Stimulated activated naive CD4-positive, alpha-beta T cell treated with Interleukin-2 at 50 U/mL for 16 hours (primary cell): ENCODE measurements at regions not wholly inside any gene's neighbourhood (a gene's known extent, or its start where the extent isn't known, plus 50 kb on each side); places are given as distances from the start of the nearest gene placed in this dataset.

Source experiments
- DNase-seq: peaks from one replicate; lab custom pipeline; 2025; lab: John Stamatoyannopoulos, UW

DNA sequence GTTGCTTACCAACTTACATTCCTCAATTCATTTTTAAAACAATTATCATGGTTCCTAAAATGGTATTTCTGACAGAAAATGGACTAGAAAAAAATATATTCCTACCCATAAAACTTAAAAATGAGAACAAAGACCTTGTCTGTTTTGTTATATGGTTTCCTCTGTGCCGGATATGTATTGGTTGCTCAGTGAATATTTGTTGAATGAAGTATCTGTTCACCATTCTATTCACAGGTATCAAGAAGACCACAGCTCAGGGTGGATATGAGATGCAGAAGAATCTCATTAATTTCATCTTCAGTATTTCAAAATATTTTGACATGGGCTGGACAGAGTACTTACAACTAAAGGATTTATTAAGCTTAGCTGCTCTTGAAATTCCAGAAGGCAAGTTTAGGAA, 58.1 kb downstream of the TUSC7 start:
- DNase-seq, result no peak

DNA sequence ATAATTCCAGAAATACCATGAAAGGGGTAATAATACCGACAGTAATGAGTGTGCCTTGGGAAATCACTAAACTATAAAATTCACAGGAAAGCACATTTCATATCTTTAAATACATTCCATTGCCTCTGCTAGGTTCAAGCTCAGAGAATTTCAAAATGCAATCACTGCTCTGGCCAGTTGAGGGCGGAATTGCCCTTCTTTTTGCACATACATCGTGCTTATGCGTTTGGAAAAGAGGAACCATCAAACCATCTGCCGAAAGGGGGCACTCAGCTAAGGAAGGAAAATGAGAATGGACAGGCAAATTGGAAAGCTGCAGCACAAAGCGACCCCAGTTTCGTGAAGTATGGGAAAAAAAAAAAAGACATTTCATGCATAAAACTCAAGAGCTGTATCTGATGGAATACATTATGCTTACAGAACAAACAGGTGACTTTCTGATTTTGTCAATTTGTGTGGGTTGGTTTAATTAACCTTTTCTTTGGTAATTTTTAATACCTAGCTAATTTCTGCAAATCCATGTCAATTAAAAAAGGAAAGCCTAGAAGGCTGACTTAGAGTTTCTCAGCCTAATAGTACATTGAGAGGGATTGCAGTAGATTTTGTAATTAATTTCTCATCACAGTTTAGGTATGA, 61.4 kb downstream of the TUSC7 start:
- DNase-seq, result no peak

DNA sequence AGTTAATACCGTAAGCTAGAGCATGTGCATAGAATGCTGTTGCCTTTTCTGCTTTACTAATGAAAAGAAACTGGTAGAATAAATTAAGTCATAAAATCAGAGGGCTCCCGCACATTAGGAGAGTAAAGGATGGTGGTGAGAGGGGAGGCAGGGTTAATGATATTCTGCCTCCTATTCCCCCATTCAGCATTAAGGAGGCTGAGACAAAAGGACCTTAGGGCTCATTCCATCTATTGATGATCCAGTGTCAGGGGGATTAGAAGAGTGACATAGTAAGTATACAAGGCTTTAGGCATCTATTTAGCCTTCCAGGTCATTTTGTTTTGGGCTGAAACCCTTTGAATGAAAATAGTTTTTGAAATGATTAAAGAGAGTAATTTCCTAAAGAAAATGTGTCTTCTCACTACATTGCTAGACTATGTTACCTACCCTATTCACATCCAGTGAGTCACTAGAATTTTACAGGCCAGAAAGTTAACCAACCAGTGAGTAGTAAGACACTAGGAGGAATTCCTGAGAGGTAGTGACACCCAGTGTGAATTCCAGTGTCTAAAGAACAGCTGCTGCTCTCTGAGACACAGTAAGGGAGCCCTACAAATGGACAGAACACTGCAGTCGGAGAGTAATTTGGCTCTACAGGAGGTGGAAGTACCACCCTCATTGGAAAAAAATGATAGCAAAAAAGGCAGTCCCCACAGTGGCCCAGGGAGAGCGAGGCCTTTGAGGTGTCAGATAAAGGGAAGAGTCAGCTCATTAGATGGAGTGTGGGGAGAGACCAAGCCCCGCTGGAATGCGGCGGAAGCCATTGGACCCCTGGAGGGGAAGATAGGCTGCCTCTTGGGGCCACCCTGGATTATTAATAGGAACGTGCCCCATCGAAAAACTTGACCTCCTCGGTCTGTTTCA, 67.6 kb downstream of the TUSC7 start:
- no peak for DNase-seq

DNA sequence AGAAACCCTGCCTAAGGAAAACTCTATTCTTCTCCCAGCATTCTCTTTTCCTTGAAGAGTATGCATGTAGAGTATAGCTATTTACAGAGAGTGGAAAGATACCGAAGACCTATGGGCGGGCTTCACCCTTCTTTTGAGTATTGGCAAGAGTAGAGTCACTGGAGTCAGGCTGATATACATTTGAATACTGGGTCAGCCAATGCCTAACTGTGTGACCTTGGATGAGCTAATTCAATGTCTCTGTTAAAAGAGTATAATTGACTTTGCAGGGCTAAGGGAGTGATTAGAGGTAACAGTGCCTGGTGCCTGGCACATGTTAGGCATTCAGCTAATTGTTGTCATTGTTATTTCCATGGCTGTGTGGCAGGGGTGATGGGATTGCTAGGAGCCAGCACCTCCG, 75.6 kb downstream of the TUSC7 start:
- no peak for DNase-seq

DNA sequence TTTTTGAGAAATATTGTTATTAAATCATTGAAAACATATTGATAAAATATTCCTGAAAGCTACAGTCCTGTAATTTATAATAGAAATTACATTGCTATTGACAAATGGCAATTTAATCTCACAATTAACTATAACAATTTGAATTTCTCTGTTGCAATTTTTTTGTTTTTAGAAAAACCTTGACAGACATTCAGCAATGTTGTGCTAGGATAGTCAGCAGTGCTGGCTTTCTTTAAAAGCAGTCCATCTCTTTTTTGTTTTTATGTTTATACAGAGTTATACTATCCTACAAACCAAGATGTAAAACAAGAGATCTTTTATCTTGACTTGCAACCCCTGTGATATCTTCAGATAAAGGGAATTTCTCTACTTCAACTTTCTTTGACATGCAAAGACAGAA, 93.1 kb downstream of the TUSC7 start:
- no peak for DNase-seq

DNA sequence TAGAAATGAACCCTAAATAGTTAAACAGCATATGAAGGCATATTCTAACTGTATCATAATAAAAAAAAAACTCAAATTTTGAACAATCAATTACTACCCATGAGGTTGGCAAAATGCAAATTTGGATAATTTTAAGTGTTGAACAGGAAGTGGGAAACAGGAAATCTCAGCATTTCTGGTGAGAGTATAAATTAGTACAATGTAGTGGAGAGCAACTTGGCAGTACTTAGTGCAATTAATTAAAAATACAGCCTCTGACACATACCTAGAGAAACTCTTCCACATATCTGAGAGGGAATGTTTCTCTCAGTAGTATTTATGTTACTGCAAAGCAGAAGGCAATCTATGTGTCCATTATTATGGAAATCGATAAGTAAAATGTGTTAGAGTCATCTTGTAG, 96.8 kb downstream of the TUSC7 start:
- DNase-seq, result no peak

DNA sequence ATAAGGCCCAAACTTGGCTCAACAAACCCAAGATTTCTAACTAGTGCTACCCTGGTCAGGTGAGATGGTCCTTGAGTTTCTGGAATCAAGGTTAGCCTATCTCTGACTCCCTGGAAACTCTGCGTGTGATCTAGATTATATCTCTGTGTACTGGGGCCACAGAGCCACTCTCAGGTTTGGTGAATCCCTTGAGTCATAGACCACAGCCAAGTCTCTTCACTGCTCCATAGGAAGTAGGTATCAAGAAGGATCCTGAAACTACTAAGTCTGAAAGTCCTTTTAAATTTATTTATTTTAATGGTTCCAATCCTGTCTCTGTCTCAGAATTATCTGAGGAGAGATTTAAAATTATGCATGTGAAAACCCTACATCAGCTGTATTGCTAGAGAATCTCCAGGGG, 99.1 kb downstream of the TUSC7 start:
- no peak for DNase-seq

DNA sequence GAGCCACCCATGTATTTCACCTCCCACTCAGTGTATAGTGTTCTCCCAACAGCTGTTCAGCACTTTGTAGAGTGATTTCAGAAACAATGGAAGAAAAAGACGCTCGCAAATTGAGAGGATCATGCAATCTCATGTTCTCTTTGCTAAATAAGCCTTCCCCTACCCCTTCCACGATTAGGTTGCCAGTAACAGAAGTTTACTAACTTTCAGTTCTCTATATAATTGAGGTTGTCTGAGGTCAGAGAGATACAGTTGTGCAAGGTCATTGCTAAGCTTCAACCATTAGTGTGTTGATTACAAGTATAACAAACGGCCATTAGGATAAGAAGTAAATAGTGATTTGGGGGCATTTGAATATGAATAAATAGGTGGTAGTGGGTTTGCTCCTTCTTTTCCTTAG, 99.6 kb downstream of the TUSC7 start:
- no peak for DNase-seq

DNA sequence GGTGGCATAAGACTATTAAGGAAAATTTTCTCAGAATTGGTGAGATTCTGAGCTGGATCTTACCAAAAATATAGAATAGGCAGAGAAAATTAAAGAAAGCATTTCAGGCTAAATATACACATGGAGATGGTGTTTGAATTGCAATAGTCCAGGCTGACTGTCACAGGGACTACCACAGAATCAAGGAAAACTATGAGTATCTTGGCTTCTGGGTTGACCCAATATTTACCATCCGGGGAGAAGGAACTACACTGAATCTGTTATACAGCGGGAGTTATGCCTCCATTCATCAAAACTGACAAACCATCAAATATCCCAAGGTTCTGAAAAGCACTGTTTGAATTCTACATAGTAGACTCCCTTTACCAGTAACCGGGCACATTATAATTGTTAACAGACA, 102.2 kb downstream of the TUSC7 start:
- no peak for DNase-seq

DNA sequence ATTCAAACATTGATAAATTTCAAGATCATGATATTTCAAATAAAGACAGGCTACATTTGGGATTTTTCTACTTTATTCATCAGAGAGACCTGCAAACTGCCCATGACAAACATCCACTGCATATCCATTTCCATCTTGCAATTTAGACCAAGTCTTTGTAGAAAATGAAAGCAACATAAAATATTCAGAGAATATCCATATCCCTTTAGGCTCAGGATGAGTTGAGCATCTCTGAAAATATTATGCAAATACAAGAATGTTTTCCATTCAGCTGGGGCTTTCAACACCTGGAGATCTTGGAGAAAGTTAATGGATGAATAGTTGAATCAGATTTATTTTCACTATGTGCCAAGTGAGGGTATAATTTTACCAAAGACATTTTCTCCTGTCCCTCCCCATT, 103.4 kb downstream of the TUSC7 start:
- DNase-seq, result no peak

DNA sequence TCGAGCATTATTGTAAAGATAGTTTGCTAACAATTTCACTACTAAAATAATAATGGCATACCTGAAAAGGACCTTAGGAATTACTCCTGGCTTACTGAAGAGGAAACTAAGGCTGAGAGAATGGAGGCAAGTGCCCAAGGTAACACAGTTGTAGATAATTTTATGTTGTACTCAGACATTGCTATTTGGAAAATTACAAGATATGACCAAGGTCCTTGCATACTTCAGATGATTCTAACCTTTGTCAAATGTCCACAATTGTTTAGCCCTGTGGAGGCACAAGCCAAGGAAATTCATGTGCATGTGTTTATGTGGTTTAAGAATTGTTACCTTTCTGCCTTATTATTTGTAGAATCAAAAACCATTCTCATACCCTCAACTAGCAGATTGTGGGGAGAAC, 105.7 kb downstream of the TUSC7 start:
- no peak for DNase-seq

DNA sequence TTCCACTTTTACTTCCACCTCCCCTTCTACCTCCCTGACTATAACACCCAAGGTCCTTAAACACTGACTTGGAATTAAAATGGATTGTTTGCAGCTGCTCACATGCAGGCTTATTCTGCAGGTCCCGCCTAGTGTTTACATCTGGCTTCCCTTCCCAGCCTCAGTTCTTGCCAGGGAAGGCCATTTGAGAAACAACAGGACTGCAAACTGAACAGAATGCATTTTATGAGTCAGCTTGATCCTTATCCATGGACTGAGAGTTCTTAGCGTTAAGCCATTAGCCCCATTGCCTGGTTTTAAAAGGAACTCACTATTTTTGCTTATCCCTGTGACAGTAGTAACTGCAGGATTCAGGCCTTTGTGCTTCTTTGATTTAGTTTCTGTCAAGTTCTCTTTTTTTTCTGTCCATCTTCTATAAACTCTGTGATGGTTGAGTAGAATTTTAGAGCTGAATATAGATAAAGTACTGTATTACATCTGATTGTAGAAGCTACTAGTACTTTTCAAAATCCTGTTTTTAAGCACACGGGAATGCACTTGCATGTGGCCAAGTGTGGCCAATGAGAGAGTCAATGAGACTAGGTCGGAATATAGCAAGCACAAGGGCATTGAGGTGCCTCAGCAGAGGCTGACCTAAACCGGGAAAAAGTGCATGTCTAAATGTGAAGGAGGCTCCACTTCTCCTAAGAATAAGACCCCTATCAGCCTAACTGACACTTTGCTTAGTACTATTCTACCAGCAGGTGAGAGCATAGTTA, 106.4 kb downstream of the TUSC7 start:
- no peak for DNase-seq

DNA sequence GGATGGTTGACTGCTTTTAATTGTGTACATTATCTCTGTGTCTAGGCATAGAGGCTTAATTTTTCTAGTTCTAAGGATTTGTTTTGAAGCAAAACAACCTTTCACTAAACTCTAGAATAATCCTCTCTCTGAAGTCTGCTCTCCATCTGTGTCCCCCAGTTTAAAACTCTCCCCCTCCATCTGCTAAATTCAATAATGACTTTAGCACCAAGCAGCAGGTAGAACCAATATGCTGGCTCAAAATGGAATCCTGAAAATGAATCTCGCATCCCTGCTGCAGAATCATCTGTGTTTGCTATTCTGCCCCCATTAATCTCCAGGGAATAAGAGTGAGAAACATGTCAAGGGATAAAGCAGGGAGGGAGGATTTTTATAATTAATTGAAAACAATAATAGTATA, 111.8 kb downstream of the TUSC7 start:
- DNase-seq, result no peak

DNA sequence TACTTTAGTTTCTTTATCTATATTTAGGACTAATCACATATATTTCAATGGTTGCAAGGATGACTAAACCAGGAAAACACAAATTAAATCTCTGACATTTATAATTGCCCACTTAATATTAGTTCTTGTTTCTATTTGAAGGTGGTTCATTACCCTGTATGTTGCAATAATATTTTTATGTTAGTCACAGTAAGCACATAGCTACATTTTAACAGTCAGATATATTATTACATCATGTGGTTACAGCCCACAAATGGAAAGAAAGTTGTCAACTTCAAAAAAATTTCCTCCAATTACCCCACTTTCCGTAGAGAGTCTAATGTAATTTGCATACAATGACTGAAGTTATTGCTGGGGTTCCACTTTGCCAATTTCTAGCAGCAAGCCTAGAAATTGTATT, 114.6 kb downstream of the TUSC7 start:
- no peak for DNase-seq

DNA sequence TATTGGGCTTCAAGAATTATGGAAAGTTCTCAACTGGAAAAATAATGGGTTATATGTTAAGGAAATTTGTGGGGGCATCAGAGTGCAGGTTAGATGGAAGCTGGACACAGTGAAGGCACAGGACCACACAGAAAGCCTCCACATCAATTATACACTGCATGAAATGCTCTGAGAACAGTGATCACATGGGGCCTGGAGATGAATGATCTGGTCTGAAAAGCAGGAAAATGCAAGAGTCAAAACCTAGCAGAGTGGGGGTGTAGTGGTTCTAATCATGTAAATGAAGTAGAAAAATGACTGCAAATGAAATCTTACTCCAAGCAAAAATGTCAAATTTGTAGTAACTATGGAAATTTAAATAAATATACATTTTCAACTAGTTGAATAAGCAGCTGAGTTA, 123.6 kb downstream of the TUSC7 start:
- no peak for DNase-seq

DNA sequence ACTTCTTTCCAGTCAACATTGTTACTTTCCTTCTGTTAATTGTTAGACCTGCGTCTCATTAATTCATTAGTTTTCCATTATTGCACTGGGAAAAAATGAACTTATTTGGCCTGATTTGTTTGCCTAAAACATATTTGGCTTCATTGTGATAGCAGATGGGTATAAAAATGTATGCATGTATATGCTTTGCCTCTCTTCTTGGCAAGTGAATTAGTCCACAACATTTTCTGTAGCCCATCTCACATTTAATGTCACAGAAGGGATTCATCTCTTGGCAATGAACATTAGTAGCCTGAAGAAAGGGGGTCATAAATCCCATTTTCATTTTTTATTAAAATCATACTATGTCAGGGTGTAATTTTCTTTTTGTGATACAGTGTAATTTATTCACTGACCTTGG, 125.2 kb downstream of the TUSC7 start:
- DNase-seq, result no peak

DNA sequence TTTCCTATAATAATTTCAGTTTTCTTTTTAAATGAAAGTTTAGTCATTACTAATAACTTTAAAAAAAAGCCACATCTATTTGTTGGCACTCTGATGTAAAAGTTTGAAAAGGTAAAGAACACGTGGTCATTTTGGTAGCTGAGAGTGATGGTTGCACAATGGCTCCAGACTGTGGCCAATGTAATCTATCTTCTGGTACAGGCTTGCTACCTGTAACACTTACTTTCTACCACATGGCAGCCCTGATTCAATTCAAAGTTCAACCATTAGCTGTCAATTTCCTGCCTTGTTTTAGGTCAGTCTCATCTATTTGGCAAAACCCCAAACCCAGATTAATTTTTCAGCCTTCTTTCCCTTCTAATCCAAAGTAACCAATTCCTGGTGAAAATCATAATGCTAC, 126.1 kb downstream of the TUSC7 start:
- DNase-seq, result no peak

DNA sequence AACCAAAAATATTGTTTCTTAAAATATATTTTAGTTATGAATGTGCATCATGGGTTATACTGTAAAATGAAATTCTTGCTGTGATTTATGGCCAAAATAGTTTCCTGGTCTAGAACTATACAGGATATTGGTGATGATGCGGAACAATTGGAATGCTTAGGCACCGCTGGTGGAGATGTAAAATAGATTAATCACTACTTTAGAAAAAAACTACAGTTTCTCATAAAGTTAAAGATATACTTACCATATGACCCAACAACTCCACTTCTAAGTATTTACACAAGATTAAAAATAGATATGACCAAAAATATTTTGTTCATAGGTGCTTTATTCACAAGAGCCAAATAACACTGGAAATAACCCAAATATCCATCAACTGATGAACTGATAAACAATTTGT, 126.7 kb downstream of the TUSC7 start:
- no peak for DNase-seq

DNA sequence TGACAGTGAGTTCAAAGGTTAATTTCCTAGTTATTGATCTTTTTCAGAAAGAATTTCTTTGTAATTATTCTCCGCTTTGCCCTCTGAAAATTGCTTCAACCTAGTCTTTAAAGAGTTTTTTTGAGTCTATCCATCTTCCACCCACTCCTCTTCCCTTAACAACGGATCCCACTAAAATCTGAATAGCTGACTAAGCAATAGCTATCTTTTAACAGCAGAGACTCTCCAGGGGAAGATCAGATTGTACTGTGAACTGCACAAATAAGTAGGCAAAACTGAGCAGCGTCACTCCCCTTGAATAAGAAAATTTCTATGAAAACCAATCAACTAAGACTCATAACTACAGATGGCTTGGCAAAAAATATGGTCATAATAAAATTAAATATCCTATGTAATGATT, 127.9 kb downstream of the TUSC7 start:
- DNase-seq, result no peak

DNA sequence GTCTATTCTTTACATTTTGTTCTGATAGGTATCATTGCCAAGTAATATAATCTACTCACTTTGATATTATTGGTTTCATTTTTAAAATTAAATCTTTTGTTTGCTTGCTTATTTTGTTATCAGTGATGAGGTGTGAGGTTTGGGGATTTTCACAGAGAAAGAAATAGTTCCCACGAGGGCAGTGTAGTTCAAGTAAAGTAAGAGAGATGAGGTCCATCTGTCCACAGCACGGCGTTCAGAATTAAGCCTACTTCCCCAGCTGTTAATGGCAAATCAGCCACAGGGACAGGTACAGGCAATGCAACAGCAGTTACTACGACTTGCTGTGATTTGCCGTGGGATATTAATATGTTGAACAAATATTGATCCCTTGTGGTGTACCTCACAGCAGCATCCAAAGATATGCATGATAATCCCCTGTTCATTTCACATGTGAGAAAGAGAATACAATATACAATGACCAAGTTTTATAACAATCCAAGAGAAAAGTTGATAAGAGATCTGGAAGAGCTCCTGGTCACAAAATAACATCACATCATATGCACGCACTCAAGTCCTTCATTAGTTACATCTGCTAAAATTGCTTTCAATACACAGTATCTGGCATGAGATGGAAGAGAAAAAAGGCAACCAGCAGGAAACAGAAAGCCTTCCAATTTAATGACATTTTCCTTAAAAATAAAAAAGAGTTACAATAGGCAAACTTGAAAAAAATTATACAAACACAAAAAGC, 131.6 kb downstream of the TUSC7 start:
- DNase-seq, result no peak

DNA sequence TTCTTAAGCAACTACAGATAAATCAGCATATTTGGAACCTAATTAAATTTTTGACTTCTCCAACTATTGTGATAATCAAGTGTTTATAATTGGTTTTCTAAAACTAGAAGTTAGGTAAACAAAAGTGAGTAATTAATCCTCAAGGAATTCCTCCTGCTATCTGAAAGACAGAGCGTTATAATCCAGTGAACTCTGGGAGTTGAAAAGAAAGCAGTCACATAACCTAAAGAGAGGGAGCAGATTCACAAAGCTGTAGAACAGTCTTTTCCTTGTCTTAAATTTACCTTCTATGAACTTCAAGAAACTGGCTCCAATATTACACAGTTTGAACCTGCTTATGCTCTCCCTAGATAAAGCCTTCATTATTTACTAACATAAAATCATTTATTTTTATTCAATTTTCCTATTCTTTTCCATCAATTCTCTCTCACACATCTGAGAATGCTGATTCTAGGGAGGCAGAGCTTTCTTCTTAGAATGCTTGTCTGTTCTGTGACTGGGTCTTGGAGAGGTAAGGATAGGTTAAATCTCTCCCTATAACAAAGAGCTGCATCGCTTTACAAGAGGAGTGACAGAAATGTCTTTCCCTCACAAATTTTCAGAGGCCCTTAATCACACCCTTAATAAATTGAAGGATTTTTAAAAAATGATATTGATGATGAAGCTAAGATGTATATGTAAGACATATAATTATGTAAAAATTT, 132.8 kb downstream of the TUSC7 start:
- no peak for DNase-seq
